GM12864 (cell line): ENCODE measurements at regions not wholly inside any gene's neighbourhood (a gene's known extent, or its start where the extent isn't known, plus 50 kb on each side); places are given as distances from the start of the nearest gene placed in this dataset.

Experiments
- DNase-seq: peaks from one replicate; pipeline ENCODE4 v3.0.0-alpha.2; 2011; ENCODE audit warnings: low read depth
- H3K4me3 ChIP-seq: 2 replicates; pipeline ENCODE4 v1.5.1; 2011; ENCODE audit warnings: mild to moderate bottlenecking, low read depth, low read length, control low read depth
- CTCF ChIP-seq: IDR thresholded peaks from 2 replicates; pipeline ENCODE4 v1.5.1; 2011; ENCODE audit warnings: low read depth, mild to moderate bottlenecking, moderate library complexity, low read length, control low read depth, inconsistent platforms; ENCODE audit errors: missing control alignments

- no peak overlapping the region for H3K4me3 ChIP-seq
- DNase-seq, result no peak
- no peak for TF ChIP-seq CTCF
Measured at GRCh38 chr4:155570661-155571060, 96.0 kb upstream of the GUCY1A1 start.

DNA sequence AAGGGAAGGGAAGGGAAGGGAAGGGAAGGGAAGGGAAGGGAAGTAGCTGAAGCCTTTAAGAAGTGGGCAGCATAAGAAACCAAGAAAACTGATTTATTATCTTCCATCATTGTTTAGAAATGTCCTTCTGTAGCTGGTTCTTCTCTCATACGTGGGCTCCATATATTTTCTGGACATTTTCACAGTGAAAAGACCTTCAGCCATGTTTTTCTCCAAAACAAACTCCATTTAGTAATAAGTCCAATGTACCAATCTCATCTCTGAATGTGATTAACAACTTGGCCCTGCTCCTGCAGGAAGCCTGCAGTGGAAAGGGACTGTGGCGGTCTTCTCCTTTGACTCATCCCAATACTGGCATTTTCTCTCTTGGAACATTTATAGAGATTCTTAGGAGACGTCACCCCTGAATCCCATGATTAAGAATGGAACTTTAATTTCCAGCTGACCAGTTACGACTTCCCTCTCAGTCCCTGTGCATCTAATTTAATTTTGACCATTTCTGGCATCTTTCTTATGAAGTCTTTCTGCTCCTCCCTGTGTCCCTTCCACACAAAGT is 96.6 kb upstream of the GUCY1A1 start:
- H3K4me3 ChIP-seq, result no peak overlapping the region
- no peak for TF ChIP-seq CTCF
- DNase-seq, result no peak

DNA sequence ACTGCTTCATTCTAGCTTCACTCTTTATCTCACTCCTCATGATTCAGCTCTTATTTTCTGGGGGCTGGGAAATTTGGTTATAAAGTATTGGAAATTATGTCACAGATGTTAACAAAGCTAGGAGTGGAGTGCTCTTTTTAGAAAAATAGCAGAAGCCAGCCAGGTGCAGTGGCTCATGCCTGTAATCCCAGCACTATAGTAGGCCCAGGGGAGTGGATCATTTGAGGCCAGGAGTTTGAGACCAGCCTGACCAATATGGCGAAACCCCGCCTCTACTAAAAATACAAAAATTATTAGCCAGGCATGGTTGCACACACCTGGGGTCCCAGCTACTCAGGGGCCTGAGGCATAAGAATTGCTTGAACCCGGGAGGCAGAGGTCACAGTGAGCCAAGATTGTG is 97.2 kb upstream of the GUCY1A1 start:
- H3K4me3 ChIP-seq, result no peak overlapping the region
- TF ChIP-seq CTCF, result no peak
- no peak for DNase-seq

DNA sequence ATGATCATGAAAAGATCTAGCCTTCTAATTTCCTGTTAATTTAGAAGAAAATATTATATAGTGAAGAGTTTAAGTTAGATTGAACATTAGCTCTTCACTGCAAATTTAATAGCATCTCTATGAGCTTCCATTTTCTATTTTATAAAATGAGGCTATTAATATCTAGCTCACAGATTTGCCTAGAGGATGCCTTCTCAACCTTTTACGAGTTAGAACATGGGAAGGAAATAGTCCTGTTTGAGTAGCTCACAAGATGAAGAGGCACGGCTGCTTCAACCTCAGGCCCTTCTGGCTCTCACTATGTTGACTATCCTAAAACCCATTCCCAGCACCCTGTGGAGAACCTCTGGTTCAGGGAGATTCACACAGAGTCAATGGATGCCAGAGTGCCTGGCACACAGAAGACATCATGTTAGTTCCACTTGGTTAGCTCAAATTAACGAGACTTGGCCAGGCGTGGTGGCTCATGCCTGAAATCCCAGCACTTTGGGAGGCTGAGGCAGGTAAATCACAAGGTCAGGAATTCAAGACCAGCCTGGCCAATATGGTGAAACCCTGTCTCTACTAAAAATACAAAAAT is 97.9 kb upstream of the GUCY1A1 start:
- H3K4me3 ChIP-seq, result no peak overlapping the region
- no peak for TF ChIP-seq CTCF
- no peak for DNase-seq

DNA sequence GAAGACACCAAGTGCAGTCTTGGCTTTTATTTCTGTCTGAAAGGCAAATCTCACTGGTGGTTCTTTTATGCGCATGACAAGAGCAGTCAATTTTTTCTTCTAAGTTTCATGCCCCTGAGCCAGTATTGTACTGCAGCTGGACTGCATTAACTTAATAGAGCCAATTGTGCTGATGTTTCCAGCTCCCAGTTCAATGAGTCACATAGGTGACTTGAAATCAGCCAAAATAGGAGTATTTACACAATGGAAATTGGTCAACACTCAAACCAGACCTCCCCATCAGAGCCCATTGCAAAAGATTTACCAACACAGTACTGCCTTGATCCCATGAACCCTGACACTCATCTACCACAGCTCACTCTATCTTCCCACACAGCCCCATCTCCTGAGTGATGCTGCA is 100.3 kb upstream of the GUCY1A1 start:
- no peak for TF ChIP-seq CTCF
- no peak overlapping the region for H3K4me3 ChIP-seq
- DNase-seq, result no peak

DNA sequence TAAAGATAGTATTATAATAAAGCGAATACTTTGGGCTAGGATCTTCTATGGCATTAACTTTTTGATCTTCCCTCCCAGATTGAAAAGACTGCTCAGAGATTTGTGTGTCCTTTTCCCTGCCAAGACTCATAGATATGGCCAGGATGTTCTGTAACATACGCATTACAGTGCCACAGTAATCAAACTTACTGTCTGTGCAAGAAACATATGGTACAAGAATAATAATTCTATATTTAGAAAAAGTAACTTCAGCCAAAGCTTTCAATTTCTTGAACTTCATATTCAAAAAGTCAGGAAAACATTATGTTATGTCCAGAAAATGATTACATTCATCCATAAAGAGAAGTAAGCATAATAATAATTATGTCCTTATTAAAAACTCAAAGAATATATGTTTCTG is 100.9 kb upstream of the GUCY1A1 start:
- TF ChIP-seq CTCF, result no peak
- DNase-seq, result no peak
- H3K4me3 ChIP-seq, result no peak overlapping the region

GRCh38 chr4:155565330-155565729 is 101.3 kb upstream of the GUCY1A1 start:
- no peak for TF ChIP-seq CTCF
- H3K4me3 ChIP-seq, result no peak overlapping the region
- DNase-seq, result no peak
